ENCODE measurements at regions not wholly inside any gene's neighbourhood (a gene's known extent, or its start where the extent isn't known, plus 50 kb on each side); places are given as distances from the start of the nearest gene placed in this dataset.

- TF ChIP-seq ZFX (IDR thresholded peaks at IDR 0.05; ENCODE audit: borderline replicate concordance): no peak
- TF ChIP-seq, protein P1, sequence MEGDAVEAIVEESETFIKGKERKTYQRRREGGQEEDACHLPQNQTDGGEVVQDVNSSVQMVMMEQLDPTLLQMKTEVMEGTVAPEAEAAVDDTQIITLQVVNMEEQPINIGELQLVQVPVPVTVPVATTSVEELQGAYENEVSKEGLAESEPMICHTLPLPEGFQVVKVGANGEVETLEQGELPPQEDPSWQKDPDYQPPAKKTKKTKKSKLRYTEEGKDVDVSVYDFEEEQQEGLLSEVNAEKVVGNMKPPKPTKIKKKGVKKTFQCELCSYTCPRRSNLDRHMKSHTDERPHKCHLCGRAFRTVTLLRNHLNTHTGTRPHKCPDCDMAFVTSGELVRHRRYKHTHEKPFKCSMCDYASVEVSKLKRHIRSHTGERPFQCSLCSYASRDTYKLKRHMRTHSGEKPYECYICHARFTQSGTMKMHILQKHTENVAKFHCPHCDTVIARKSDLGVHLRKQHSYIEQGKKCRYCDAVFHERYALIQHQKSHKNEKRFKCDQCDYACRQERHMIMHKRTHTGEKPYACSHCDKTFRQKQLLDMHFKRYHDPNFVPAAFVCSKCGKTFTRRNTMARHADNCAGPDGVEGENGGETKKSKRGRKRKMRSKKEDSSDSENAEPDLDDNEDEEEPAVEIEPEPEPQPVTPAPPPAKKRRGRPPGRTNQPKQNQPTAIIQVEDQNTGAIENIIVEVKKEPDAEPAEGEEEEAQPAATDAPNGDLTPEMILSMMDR (IDR thresholded peaks at IDR 0.05): no peak
- no peak overlapping the region for H3K27ac ChIP-seq
Measured at GRCh38 chr11:69563946-69564775, 76.8 kb upstream of the CCND1 start.

GRCh38 chr11:69566001-69566400 is 75.0 kb upstream of the CCND1 start:
- TF ChIP-seq, protein P1 (IDR thresholded peaks at IDR 0.05): no peak
- TF ChIP-seq ZFX (IDR thresholded peaks at IDR 0.05; ENCODE audit: borderline replicate concordance): no peak
- no peak overlapping the region for H3K27ac ChIP-seq

GRCh38 chr11:69567951-69568808 is 72.8 kb upstream of the CCND1 start:
- H3K27ac ChIP-seq: no peak overlapping the region
- no peak for TF ChIP-seq ZFX (IDR thresholded peaks at IDR 0.05; ENCODE audit: borderline replicate concordance)
- TF ChIP-seq, protein P1 (IDR thresholded peaks at IDR 0.05): no peak

- TF ChIP-seq, protein P1 (IDR thresholded peaks at IDR 0.05): no peak
- no peak for TF ChIP-seq ZFX (IDR thresholded peaks at IDR 0.05; ENCODE audit: borderline replicate concordance)
- no peak overlapping the region for H3K27ac ChIP-seq
Measured at GRCh38 chr11:69568809-69569097, 72.2 kb upstream of the CCND1 start.

GRCh38 chr11:69569306-69570200 is 71.4 kb upstream of the CCND1 start:
- TF ChIP-seq, protein P1 (IDR thresholded peaks at IDR 0.05): no peak
- no peak for TF ChIP-seq ZFX (IDR thresholded peaks at IDR 0.05; ENCODE audit: borderline replicate concordance)
- no peak overlapping the region for H3K27ac ChIP-seq

DNA sequence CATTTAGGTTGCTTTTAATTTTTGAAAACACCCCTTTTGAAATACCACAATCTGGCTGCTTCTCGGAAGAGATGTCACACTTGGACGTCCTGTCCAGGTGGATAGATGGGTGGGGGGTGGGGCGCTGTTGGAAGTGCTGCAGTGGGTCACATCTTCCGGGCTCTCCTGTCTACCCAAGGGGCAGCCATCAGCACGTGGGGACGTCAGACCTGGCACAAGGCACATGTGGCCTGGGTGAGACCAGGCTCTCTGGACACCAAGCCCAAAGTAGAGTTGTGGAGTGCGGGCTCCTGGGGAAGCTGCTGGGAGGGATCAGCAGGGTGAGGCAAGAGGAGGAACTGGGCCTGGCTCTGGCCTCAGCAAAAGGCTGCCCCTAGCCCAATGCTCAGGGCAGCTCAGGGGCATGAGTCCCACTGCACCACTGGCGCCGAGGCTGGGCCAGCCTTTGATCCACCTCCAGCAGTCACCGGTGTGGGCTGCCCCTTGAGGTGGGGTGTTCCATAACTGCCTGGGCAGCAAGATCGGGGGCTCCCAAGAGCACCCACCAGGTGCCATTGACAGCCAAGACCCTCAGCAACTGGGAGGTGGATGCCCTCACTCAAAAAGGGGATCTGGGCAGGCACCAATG is 68.6 kb upstream of the CCND1 start:
- no peak overlapping the region for H3K27ac ChIP-seq
- TF ChIP-seq ZFX (IDR thresholded peaks at IDR 0.05; ENCODE audit: borderline replicate concordance): no peak
- TF ChIP-seq, protein P1 (IDR thresholded peaks at IDR 0.05): no peak
